CD4-positive, alpha-beta T cell treated with Interleukin-6 for 4 hours (primary cell): ENCODE measurements at regions not wholly inside any gene's neighbourhood (a gene's known extent, or its start where the extent isn't known, plus 50 kb on each side); places are given as distances from the start of the nearest gene placed in this dataset.

Experiments used
- DNase-seq: peaks from one replicate; pipeline ENCODE4 v3.0.0-alpha.2; 2020; ENCODE audit warnings: mixed read lengths

GRCh38 chr5:27652505-27652904 lies 614.1 kb upstream of the CDH9 start:
- DNase-seq, result no peak

- no peak for DNase-seq
Measured at GRCh38 chr5:27639005-27639612, 600.7 kb upstream of the CDH9 start.

- no peak for DNase-seq
Measured at GRCh38 chr5:27619982-27620381, 581.6 kb upstream of the CDH9 start.

GRCh38 chr5:27612161-27612560 lies 573.8 kb upstream of the CDH9 start:
- DNase-seq, result no peak

GRCh38 chr5:27608992-27609391 lies 570.6 kb upstream of the CDH9 start:
- DNase-seq, result no peak

- DNase-seq, result no peak
Measured at GRCh38 chr5:27598576-27598975, 560.2 kb upstream of the CDH9 start.

- DNase-seq, result no peak
Measured at GRCh38 chr5:27594141-27594540, 555.8 kb upstream of the CDH9 start.

GRCh38 chr5:27592231-27592630 lies 553.8 kb upstream of the CDH9 start:
- DNase-seq, result no peak

- no peak for DNase-seq
Measured at GRCh38 chr5:27590503-27590902, 552.1 kb upstream of the CDH9 start.

- DNase-seq, result no peak
Measured at GRCh38 chr5:27578279-27578678, 539.9 kb upstream of the CDH9 start.

GRCh38 chr5:27571681-27572080 lies 533.3 kb upstream of the CDH9 start:
- DNase-seq, result no peak

- DNase-seq, result no peak
Measured at GRCh38 chr5:27568811-27569210, 530.4 kb upstream of the CDH9 start.

GRCh38 chr5:27561408-27561807 lies 523.0 kb upstream of the CDH9 start:
- DNase-seq, result no peak

- no peak for DNase-seq
Measured at GRCh38 chr5:27548484-27548883, 510.1 kb upstream of the CDH9 start.

- DNase-seq, result no peak
Measured at GRCh38 chr5:27535031-27535557, 496.7 kb upstream of the CDH9 start.

- no peak for DNase-seq
Measured at GRCh38 chr5:27532305-27532704, 493.9 kb upstream of the CDH9 start.

GRCh38 chr5:27524515-27524914 lies 486.1 kb upstream of the CDH9 start:
- DNase-seq, result no peak

GRCh38 chr5:27523629-27524028 lies 485.2 kb upstream of the CDH9 start:
- DNase-seq, result no peak

- DNase-seq, result no peak
Measured at GRCh38 chr5:27516437-27516836, 478.1 kb upstream of the CDH9 start.

GRCh38 chr5:27511061-27511460 lies 472.7 kb upstream of the CDH9 start:
- no peak for DNase-seq

- no peak for DNase-seq
Measured at GRCh38 chr5:27503813-27504212, 465.4 kb upstream of the CDH9 start.

GRCh38 chr5:27502236-27502635 lies 463.9 kb upstream of the CDH9 start:
- no peak for DNase-seq

GRCh38 chr5:27497491-27497890 lies 459.1 kb upstream of the CDH9 start:
- no peak for DNase-seq

GRCh38 chr5:27494887-27495286 lies 456.5 kb upstream of the CDH9 start:
- no peak for DNase-seq

- DNase-seq, result no peak
Measured at GRCh38 chr5:27491746-27492439, 453.5 kb upstream of the CDH9 start.
